Testis (tissue), 2 donors: ENCODE measurements at regions not wholly inside any gene's neighbourhood (a gene's known extent, or its start where the extent isn't known, plus 50 kb on each side); places are given as distances from the start of the nearest gene placed in this dataset.

Experiments
- CTCF ChIP-seq, 3 experiments: fragments of 450-650 bp in 2 of 3; fragments of 200-600 bp in 1 of 3; sonication (generic) in 1 of 3; IDR thresholded peaks; one replicate each; pipeline ENCODE4 v1.5.1; 2016 to 2019; ENCODE audit warnings: antibody characterized with exemption in 3 of 3, mild to moderate bottlenecking in 2 of 3, moderate library complexity in 1 of 3
- POLR2A ChIP-seq: fragments of 450-650 bp; IDR thresholded peaks from one replicate; pipeline ENCODE4 v1.6.1; 2017; ENCODE audit warnings: antibody characterized with exemption, mild to moderate bottlenecking, moderate library complexity

GRCh38 chr2:236884569-236885175 lies 201.0 kb upstream of the COPS8 start:
- no peak for TF ChIP-seq POLR2A
- no peak for TF ChIP-seq CTCF (IDR thresholded peaks at IDR 0.05)
